HG03108 (cell line): ENCODE measurements at regions not wholly inside any gene's neighbourhood (a gene's known extent, or its start where the extent isn't known, plus 50 kb on each side); places are given as distances from the start of the nearest gene placed in this dataset.
"Not testable (repeated sequence)": the region's sequence is repeated elsewhere in the genome, so short reads cannot be mapped to it uniquely, and the experiment has no call there.

Experiments
- ATAC-seq: cut with Tn5 transposase; IDR thresholded peaks from one replicate; pipeline ENCODE4 v1.9.1; 2021; ENCODE audit warnings: moderate library complexity; ENCODE audit not compliant: unreplicated experiment

DNA sequence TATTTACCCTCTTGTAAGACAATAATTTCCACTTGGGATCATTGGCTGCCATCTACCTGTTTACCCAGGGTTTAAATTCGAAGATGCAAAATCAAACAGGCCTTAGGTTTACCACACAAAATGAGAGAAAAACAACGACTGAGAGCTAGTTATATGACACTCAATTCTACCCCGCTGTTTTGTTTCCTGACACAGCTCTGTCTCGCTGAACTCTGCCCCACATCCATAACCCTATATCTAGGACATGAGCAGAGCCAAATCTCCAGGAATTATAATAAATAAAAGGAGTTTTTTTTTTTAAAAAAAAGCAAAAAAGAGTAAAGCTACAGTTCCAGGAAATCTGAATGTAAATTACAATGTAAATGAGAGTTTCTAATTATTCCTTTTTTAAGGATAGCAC is 165.4 kb upstream of the NR2F2 start:
- no peak for ATAC-seq

DNA sequence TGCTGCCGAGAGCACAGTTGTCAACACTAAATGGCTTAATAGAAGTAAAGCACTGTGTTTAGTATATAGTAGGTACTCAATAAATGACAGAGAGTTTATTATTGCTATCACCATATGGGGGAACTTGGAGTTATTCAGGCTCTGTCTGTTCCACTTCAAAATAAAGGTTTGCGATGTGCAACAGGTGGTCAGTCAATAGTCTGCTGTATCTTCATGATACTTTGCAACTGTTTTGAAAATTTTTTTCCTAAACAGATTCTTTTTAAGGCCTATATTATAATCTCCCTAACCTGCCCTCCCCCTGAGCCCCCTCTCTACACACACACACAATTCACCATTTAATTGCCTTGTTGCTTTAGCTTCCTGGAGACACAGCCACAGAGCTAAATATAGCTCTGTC is 164.7 kb upstream of the NR2F2 start:
- ATAC-seq, result no peak

DNA sequence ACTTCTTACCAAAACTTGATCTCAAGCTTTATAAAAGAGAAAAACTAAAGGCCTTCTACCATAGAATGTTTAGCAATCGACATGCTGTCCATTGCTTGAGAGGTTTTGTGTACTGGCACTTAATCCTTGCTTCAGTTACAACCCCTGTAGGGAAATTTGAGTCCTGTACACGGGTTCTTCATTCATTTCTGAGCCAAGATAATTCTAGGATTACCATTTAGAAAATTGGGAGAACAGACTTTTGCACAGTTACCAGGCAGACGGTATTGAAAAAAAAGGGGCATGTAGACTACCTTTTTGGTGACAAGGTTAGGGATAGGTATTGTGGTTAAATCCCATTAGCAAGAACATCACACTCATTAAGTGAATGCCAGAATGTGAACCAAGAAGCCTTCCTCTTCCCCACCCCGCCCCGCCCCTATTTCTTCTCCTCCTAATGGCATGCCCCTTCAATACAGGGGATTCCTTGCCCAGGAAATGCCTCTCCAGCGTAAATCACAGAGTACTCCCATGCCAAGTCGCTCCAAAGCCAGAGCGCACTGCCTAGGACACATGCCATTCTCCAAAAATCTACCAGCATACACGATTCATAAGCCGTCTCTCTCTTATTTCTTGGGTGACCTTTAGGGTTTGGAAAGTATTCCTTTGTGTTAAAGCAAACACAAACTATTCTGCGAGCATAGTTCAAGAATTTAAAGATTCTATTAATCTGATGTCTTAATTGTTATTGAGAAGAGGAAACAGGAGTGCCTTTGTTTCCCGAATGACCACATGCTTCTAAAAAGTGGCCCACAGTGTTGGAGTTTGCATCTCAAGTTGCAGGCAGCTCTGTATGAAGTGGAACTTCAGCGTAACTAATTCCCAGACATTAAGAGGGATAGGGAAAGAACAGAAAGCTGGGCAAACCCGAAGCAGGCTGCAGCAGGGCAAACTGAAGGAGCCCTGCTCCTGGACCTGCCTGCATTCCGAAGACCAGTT is 164.0 kb upstream of the NR2F2 start:
- ATAC-seq, result no peak

DNA sequence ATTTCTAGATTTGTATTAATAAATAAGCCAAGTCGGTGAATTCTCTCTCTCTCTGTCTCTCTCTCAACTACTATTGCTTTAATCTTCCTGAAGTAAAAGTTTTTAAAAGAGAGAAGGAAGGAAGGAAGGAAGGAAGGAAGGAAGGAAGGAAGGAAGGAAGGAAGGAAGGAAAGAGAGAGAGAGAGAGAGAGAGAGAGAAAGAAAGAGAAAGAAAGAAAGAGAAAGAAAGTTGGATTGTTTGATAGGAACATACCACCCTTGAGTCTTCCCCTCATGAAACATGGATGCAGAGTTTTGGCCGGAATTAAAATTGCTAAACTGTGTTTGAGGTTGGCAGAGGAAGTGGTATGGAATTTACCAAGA is 159.9 kb upstream of the NR2F2 start:
- not testable (repeated sequence) for ATAC-seq

DNA sequence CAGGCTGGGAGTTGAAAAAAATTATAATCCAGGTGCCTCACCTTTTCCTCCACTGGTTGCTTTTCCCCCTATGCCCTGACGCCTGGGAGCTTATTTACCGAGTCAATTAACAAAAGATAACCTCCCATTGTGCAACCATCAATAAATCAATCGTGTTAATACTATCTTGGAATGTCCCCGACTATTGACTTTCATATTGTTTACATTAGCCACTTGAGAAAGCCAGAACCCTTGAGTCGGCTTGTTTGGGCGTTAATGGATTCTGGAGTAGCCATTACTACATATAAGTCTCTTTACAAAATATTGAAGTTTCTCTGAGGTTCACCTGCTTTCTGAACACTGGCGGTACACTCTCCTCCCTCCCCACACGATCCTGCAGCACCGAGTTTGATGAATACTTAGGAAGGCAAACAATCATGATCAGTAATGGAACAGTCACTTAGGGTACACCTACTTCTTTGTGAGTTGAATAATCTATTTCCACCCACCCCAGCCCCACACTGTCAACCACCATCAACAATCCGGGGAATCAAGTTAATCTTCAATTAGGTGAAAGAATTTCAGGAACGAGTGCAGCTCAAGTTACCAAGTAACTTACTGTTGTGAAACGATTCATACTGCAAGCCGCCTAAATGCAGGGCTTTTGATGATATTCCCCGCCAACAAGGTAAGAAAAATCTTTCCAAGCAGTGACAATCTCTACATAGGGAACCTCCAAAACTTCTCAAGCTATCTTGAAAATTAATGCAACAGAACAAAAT is 159.3 kb upstream of the NR2F2 start:
- no peak for ATAC-seq

DNA sequence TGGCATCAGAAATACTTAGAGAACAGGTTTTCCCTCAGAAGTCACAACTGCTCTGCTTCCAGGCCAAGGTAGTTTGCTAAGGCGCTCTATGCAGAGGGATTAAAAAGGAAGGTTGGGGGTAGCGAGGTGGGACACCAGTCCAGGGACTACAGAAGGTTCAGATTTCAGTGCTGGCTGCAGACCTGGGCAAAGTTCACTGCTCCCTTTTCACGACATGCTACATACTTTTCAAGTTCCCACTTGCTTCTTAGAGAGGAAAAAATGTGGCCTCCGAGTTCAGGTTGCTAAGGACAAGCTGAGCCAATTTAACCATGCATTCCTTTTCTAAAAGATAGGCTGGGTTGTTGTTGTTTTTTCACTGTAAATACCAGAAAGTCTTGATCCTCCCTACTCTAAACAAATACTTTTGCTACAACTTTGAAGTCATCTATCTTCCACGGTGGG is 158.6 kb upstream of the NR2F2 start:
- ATAC-seq, result no peak

DNA sequence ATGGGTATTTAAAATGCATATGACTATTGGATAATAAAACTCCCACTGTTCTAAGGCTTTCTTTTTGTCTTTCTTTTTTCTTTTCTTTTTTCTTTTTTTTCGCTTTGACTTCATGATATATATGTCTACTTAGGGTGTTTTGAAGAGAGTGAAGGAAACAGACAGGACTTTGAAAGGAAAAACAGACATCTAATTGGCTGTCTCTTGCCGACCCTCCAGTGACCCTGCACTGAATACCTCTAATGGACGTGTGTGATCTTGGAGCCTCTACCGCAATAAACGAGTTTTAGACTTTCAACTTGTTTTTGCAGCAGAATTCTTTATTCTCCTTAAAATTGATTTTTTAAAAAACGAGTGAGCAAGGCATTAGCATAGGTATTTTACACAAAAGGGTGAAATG is 158.1 kb upstream of the NR2F2 start:
- no peak for ATAC-seq

DNA sequence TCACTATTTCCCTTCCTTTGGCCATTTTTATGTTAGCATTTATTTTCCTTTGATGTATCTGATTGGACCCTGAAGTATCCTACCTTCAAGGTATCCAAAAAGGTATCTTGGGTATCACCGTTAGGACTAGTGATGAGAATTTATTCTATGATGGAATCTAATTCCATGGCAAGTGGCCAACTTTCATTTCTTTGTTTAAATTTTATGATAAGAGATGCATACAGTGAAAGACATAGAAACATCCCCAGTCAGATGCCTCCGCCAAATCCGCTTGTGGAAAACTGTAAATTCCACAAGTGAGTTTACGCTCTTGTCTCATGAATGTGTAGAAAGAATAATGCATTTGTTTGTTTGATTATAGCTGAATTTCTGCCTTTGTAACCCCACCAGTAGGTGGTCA is 153.7 kb upstream of the NR2F2 start:
- no peak for ATAC-seq

DNA sequence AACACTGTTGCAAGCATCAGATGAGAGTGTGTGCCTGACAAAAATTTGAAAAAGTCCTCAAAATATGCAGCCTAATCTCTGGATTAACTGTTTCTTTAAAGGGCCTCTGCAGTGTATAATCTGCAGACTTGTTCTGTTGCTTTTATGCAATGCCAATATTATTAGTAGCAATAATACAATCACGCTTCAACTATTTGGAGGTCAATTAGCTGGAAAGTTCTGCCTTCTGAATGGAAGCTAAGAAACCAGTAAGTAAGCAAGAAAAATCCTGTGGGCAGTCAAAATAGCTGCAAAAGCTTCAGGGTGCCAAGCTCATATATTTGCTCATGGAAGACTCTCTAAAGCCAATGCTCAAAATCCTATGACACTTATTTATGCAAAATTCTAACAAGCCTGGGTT is 153.2 kb upstream of the NR2F2 start:
- no peak for ATAC-seq

DNA sequence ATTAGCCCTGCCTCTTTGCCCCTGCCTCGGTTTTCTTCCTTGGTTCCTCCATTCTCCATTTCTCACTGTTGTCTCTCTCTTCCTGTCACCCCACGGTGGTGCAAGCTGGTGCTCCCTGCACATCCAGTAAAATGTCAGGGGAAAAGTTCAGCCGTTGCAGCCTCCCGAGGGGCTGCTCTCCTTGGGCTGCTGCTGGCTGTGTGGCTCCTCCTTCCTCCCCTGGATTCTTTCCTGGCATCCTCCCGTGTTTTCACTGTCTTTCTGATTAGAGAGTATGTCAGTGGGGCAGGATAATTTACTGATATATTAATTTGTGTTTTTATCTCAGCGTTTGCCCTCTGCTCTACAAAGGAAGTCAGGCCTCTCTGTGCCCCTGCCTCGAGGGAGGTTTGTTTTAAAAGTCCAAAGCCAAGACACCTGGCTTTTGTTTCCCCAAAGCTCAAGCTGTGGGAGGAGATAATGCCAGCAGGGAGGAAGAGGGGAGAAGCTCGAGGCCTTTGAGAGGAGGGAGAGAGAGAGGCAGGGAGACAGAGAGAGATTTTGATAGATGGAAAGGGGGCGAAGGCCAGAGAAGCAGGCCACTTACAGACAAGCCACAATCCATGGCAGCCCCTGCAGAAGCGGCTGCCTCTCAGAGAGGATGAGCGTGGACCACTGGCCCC is 150.3 kb upstream of the NR2F2 start:
- ATAC-seq, result no peak

DNA sequence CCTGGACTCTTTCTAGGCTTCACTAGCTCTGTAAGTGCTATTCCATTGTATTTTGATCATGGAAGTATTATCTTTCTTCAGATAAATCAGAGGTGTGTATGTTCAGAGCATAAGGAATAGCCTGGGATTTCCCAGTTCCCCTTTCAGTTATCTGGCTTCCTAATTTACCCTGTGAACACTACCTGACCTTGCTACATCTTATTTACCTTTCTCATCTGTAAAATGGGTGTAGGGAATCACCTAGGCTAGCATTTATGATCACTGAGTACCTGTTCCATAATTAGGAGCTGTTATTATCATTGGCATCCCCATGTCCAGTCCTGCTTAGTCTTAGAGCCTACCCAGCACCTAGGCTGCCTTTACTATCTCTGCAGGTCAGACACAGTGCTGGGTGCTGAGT is 149.3 kb upstream of the NR2F2 start:
- ATAC-seq, result no peak

DNA sequence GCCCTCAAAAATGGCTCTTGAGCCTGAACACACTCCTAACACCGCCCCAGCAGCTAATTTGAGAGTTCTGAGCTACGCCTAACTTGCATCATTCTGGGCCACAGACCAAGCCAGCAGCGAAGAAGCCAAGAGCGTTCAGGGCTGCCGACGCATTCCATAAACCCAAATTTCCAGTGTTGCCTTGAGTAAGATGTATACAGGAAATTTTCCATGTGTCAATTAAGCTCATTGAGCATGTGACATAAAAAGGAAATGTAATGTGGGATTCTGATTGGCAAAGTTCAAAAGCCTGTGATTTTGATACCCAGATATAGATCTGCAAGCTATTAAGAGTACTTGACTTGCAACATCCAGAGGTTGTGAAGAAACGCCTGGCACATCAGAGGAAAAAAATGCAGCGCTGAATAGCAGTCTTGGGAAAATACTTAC is 148.6 kb upstream of the NR2F2 start:
- no peak for ATAC-seq

DNA sequence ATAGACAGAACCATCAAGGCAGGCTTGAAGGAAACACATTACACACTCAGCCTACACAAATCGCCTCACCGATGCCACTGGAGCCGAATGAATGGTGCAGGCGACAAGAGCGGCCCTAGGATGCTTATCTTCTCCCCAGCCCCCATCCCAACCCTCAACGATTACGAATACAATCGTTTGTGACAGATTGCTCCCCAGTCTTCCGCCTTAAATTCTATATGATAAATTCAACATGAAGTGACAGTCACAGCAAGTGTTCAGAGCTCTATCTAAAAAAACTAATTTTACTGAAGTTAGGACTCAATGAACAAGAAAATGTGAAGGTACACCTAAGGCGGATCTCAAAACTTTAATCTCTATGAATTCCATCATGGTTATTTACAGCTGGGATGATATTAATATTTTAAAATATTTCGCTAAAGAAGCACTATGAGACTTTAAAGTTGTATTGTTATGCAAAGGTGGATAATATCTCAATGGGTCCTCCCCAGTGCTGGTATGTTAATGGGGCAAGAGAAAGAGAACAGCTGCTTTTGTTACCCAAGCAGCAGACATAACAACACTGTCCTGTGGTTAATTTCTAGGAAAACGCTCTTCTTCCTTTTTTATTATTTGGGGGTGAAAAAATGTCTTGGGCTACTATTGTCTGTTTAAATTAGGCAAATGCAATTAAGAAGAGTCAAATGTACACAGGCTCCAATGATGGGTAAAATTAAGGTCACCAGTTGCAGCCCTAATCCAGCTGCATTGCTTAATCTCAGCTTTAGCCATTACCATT is 147.6 kb upstream of the NR2F2 start:
- no peak for ATAC-seq

DNA sequence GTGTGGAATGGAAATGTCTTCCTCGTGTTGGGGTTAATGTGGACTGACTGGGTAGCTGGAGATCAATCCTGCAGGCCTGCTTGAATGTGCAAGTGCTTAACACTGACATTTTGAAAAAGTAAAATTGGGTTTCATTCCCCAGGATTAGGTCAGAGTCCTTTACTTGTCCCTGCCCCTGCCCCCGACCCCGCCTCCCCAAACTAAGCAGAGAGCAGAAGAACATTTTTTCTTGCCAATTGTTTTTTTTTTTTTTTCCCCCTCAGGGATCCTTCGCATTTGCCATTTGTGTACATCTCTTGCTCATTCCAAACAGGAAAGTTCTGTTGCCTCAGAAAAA is 147.0 kb upstream of the NR2F2 start:
- ATAC-seq, result no peak

DNA sequence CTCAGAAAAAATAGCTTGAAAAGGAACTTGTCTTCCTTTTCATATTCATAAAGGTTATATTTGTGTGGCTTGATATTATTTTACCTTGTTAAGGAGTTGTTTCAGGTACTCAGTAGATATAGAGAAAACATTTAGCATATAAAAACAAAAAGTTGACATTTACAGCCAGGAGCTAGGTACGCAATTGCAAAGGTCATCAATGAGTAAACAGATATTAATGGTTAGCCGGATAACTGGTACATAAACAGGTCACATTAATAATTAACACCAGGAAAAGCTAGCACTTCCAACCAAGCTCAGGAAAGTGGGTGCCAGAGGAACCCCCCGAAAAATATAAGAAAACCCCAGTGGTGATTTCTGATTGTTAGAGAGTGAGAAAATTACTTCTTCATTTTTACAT is 146.6 kb upstream of the NR2F2 start:
- no peak for ATAC-seq

DNA sequence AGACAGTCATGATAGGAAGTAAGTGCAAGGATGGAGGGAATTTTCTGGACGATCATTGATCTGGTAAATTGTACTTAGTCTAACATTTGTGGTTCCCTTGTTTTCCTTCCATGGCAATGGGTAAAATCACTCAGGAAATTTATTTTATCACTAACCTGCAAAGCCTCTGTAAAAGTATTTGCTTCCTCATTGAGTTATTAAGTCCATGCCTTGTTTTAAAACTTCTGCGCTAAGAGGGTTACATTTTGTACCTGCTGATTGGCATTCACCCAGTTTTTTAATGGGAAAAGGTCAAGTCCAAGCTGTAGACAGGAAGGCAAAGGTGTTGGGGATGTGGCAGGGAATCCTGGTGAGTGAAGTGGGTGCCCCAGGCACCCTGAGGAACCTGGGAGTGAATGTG is 146.2 kb upstream of the NR2F2 start:
- no peak for ATAC-seq

DNA sequence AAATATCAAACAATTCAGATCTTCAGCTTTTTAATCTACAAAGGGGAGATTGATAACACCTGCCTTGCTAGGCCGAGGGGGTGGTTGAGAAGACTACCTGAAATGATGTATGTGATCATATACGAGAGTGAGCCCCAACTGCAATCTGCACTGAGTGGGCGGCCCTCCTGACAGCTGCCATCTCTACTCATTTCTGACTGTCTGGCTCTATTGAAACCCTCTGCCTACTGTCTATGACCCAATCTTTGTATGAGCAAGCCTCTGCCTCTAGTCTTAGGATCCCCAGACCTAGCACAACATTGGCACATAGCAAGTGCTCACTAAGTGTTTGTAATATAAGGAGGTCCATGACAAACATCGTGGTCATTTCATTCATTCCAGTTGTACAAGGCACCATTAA is 144.4 kb upstream of the NR2F2 start:
- ATAC-seq, result no peak

DNA sequence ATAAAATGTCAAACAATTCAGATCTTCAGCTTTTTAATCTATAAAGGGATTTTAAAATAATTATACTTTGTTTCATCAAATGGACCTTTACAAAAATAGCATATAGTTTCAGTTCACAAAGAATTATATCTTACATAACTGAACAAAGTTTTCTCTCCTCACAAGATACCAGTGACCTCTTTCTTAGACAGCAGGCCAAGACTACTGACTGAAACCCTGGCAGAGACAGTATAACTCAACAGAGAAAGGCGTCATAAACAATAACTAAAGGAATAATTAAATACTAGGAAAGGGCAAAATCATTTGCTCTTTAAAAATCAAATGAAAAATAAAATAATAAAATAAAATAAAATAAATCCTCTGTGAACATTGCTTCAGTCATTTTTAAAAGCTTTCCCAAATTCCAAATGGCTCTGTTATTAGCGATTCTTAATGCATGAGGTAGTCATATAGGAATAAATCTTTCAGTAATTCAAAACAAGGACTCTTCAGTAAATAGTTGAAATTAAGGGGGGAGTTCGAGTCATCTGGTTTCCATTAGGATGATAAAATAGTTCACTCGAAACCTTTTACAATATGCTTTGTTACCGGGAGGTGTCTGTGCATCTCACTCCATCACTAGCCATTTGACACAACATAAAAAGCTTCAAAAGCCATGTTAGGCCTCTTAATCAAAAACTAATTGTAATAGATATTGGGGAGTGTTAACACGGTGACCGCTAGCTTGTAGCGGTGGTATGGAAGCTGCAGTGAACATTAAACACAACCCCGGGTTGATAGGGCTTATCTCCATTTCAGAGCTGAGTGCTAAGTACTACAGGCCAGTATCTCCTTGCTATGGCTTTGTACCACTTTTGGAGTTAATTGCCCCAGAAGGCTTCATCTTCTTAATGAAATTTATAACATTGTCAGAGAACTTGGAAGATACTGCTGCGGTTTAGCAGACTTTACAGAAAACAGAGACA is 142.9 kb upstream of the NR2F2 start:
- no peak for ATAC-seq

DNA sequence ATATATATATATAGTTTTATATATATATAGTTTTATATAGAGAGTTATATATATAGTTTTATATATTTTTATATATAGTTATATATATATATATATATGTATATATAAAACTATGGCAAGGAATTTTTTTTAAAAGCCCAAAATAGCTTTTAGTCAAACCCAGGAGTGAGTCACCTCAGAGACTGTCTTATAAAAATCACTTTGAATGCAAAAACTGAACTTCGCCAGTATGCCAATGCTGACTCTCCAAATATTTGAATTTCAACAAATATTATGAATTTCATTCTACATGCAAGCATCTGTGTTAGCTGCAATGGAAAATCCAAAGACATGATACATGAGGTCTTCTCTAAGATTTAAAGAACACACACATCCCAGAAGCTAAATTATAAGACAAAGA is 132.8 kb upstream of the NR2F2 start:
- no peak for ATAC-seq

DNA sequence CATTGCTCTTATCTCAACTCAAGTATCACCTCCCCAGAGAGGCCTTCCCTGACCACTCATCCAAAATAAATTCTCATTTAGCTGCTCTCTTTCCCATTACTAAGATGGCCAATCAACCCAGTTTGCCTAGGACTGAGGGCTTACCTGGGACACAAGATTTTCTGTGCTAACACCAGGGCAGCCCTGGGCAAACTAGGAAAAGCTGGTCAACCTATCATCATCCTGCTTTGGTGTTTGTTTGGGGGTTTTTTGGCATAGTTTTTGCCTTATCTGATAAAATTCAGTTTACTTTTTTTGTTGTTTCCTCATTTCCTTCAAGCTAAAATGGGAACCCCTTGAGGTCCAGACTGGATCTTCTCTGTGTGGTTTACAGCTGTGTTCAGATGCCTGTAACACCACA is 131.4 kb upstream of the NR2F2 start:
- no peak for ATAC-seq
